ENCODE measurements at regions not wholly inside any gene's neighbourhood (a gene's known extent, or its start where the extent isn't known, plus 50 kb on each side); places are given as distances from the start of the nearest gene placed in this dataset.

DNA sequence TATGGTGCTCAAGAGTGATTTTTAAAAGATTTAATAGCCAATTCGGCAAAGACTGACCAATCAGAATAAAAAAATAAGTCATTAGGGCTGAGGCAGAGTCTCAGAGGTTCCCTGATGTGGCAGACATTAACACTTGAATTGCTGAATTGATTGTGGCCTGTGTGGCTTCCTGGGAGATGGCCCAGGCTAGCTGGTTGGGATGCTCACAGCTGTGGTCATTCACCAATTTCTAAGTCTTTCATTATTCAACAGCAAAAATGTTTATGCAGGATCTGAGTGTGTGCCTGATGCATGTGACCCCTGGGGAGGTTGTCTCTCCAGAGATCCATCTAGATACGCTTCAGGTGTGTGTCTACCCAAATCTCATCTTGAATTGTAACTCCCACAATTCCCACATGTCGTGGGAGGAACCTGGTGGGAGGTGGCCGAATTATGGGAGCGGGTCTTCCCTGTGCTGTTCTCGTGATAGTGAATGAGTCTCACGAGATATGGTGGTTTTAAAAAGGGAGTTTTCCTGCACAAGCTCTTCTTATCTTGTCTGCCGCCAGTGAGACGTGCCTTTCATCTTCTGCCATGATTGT lies 632.6 kb upstream of the SEMA6A start:
- no peaks in the 10 kb centered on the region for H3K4me1 Mint-ChIP-seq
- no peaks in the 10 kb centered on the region for H3K36me3 Mint-ChIP-seq (ENCODE audit: low read depth)
- H3K27ac Mint-ChIP-seq = no peak overlapping the region
- ATAC-seq (no peak), DNase-seq (no peak)
- H3K4me3 Mint-ChIP-seq = no peak overlapping the region
- H3K9me3 ChIP-seq (ENCODE audit: control insufficient read depth, low read length, poor library complexity, severe bottlenecking) = peaks cover 2% of the 10 kb centered on the region
- H3K27me3 Mint-ChIP-seq = no peaks in the 10 kb centered on the region

DNA sequence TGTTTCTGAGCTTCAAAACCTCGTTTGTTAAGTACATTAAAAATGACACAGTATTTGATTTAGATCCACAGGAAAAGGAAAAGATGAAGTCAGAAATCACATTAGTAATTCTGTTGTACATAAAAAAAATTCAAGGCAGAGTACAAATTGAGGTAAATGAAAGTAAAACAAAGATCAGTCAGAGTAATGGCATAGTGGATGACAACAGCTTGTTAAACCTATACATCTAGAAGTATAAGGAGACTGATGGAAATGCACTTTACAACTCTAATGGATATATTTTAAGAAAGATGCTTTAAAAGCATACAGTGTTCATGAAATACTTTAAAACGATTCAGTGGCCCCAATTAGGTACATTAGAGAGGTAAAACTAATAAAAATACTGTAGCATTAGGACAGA lies 631.3 kb upstream of the SEMA6A start:
- Mint-ChIP-seq H3K4me1 (no peaks in the 10 kb centered on the region), H3K4me3 (no peak overlapping the region), H3K36me3 (ENCODE audit: low read depth) (no peaks in the 10 kb centered on the region), H3K27me3 (no peaks in the 10 kb centered on the region), H3K27ac (no peak overlapping the region)
- peaks cover 2% of the 10 kb centered on the region for H3K9me3 ChIP-seq (ENCODE audit: control insufficient read depth, low read length, poor library complexity, severe bottlenecking)
- no peak for DNase-seq
- ATAC-seq = no peak

DNA sequence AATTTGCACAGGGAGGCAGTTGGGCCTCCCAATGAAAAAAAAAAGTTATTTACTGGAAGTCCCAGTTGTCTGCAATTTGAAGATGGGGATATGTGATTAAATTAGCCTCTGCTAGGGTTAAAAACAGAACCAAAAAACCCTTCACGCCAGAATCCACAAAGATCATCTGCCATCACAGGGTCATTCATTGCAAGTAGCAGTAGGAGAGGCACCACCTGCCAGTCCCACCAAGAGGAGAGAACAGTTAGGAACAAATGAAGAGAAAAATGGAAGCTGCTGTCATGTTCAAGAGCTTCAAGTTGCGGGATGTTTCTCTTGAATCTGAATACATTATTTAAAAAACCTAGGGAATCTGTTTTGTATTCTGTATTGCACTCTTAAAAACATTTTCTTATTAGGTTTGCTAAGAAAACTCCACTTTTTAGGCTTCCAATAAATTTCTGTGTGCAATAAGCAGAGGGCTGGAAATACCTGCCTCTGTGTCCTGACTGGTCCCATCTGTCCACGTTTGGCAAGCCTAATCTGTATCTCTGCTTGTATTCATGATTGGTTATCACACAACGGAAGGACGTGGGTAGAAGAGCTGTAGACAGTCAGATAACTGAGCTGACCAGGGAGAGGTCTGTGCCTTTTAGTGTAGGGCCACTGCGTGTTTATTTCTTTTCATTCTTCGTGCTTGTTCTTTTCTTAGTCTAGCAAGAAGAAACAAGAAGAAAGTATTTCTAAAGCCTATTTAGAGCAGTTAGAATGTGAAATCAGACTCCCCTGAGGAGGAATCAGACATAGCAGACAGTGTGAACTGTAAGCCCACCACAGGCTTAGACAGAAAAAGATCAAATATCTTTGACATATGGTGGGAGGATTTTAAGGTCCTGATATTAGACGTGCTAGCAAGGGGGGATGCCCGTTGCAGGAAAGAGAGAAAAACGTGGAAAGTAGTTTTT lies 630.6 kb upstream of the SEMA6A start:
- peaks cover 2% of the 10 kb centered on the region for H3K9me3 ChIP-seq (ENCODE audit: control insufficient read depth, low read length, poor library complexity, severe bottlenecking)
- Mint-ChIP-seq H3K4me3 (no peak overlapping the region), H3K4me1 (no peaks in the 10 kb centered on the region), H3K27ac (no peak overlapping the region), H3K27me3 (no peaks in the 10 kb centered on the region), H3K36me3 (ENCODE audit: low read depth) (no peaks in the 10 kb centered on the region)
- no peak for DNase-seq
- no peak for ATAC-seq

DNA sequence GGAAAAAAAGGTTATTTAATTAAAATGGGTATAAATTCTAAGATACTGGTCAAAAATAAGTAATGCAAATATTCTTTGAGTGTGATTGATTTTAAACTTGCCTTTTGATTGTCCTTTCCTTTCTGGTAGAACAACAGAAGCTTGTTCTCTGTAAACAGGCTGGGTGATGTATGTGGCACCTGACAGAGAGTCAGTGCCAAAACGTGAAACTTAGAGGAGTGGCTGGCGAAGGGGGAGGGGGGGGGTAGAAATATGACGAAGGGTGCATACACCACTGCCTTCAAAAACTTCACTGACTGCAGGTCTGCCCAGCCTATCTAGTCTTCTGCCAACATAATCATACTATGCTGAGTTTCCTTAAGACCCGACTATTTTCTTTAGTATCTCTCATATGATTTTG lies 629.8 kb upstream of the SEMA6A start:
- no peak for ATAC-seq
- DNase-seq = no peak
- Mint-ChIP-seq H3K4me3 (no peak overlapping the region), H3K4me1 (no peaks in the 10 kb centered on the region), H3K36me3 (ENCODE audit: low read depth) (no peaks in the 10 kb centered on the region), H3K27ac (no peak overlapping the region), H3K27me3 (no peaks in the 10 kb centered on the region)
- H3K9me3 ChIP-seq (ENCODE audit: control insufficient read depth, low read length, poor library complexity, severe bottlenecking) = peaks cover 2% of the 10 kb centered on the region

DNA sequence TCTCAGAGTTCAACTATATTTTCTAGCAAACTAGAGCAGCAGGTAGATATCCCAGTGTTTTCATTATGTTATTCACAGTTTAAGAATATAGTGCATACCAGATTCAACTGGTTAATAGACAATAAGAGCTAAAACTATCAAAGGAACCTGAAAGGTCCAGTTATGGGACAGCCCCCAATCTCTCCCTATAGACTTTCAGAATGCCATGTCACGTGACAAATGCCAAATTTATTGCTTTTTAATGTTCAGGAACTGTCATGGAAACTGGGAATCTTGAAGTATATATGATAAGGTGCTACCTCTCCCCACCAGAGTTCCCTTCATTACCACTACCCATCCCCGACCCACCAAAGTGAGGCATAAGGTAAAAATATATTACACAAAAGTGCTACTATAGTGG lies 629.0 kb upstream of the SEMA6A start:
- H3K9me3 ChIP-seq (ENCODE audit: control insufficient read depth, low read length, poor library complexity, severe bottlenecking) = peaks cover 2% of the 10 kb centered on the region
- Mint-ChIP-seq H3K36me3 (ENCODE audit: low read depth) (no peaks in the 10 kb centered on the region), H3K27ac (no peak overlapping the region), H3K4me1 (no peaks in the 10 kb centered on the region), H3K27me3 (no peaks in the 10 kb centered on the region), H3K4me3 (no peak overlapping the region)
- ATAC-seq = no peak
- DNase-seq = no peak

DNA sequence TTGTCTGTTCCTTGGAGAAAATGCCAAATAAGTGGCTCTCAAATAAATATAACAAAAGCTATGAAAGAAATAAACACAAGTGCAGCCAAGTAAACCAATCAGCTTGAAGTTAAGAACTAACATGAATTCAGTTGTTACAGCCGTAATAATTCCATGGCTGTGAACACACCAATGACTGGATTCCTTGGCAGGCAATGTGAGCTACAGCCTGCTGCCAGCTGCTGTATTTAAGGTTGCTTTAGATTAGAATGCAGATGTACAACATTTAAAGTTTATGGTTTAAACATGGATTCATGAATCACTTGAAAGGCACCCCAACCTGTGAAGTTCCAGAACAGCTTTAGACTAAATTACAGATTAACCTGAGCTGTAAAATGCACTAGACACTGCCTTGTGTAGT lies 626.4 kb upstream of the SEMA6A start:
- Mint-ChIP-seq H3K4me1 (no peaks in the 10 kb centered on the region), H3K27me3 (no peaks in the 10 kb centered on the region), H3K36me3 (ENCODE audit: low read depth) (no peaks in the 10 kb centered on the region), H3K4me3 (no peak overlapping the region), H3K27ac (no peak overlapping the region)
- ATAC-seq = no peak
- DNase-seq = no peak
- peaks cover 2% of the 10 kb centered on the region for H3K9me3 ChIP-seq (ENCODE audit: control insufficient read depth, low read length, poor library complexity, severe bottlenecking)

DNA sequence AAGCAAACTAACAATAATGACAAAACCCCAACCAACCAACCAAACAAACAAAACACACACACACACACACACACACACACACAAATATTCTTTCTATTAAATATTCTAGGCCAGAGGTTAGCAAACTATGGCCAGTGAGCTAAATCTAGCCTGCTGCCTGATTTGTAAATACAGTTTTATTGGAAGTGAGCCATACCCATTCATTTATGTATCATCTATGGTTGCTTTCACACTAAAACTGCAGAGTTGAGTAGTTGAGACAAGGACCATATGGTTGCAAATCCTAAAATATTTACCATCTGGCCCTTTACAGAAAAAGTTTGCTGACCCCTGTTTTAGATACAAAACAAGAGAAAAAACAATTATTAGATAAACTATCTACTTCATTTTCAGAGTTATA lies 620.5 kb upstream of the SEMA6A start:
- no peak overlapping the region for H3K27ac Mint-ChIP-seq
- ATAC-seq (no peak), DNase-seq (no peak)
- H3K4me1 Mint-ChIP-seq = no peaks in the 10 kb centered on the region
- no peaks in the 10 kb centered on the region for H3K9me3 ChIP-seq (ENCODE audit: control insufficient read depth, low read length, poor library complexity, severe bottlenecking)
- no peaks in the 10 kb centered on the region for H3K27me3 Mint-ChIP-seq
- H3K36me3 Mint-ChIP-seq (ENCODE audit: low read depth) = no peaks in the 10 kb centered on the region
- H3K4me3 Mint-ChIP-seq = no peak overlapping the region

DNA sequence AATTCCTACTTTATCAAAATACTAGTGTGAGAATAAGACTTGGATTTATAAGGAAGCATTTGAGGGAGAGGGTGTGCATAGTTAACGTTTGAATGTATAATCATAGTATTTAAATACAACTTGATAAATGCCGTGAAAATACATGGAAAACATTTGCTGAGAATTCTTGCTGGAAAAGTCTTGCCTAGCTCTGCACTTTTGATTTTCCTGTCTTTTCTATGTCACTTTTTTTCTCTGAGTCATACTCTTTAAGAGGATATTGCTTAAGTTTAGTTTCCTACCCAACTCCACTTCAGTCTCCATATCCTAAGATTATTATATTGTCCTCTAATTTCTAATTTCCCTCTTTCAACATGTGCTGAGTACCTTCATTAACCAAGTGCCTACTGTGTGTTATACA lies 616.6 kb upstream of the SEMA6A start:
- Mint-ChIP-seq H3K4me1 (no peaks in the 10 kb centered on the region), H3K27ac (no peak overlapping the region), H3K4me3 (no peak overlapping the region), H3K36me3 (ENCODE audit: low read depth) (no peaks in the 10 kb centered on the region), H3K27me3 (no peaks in the 10 kb centered on the region)
- no peaks in the 10 kb centered on the region for H3K9me3 ChIP-seq (ENCODE audit: control insufficient read depth, low read length, poor library complexity, severe bottlenecking)
- DNase-seq (no peak), ATAC-seq (no peak)

DNA sequence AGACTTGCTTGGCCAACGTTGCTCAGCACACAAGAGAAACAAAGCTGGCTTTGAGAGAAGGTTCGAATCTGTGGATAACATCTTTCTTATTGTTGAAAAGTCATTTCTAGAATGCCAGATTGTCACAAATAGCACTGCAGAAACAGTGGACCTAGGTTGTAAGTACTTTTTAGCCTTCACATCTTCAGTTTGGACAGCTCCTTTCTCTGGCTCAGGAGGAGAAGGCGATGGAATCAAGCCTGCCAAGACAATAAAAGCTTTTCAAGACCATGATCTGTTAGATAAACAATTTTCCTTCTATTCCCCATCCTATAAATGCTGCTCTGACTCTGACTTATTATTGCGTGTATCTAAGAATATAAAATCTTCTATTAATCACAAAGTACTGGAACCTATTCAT lies 615.2 kb upstream of the SEMA6A start:
- Mint-ChIP-seq H3K4me3 (no peak overlapping the region), H3K4me1 (no peaks in the 10 kb centered on the region), H3K36me3 (ENCODE audit: low read depth) (no peaks in the 10 kb centered on the region), H3K27me3 (no peaks in the 10 kb centered on the region), H3K27ac (no peak overlapping the region)
- ATAC-seq (no peak), DNase-seq (no peak)
- H3K9me3 ChIP-seq (ENCODE audit: control insufficient read depth, low read length, poor library complexity, severe bottlenecking) = no peaks in the 10 kb centered on the region

DNA sequence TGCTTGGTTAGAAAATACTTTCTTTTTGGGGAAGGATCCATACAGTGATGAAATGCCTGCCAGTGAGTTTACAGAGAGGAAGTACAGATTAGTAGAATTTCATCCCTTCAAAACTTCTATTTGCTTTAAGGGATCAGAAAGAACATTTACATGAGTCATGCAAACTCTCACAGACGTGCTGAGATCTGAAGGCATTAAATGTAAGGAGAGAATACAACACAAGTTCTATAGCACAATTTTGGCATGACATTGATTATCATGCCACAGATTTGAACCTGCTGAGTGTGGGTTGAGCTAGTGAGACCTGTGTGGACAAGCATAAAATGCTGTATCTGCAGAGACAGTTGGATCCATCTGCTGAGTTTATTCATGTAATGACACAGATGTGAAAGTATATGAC lies 613.6 kb upstream of the SEMA6A start:
- DNase-seq (no peak), ATAC-seq (no peak)
- Mint-ChIP-seq H3K4me1 (no peaks in the 10 kb centered on the region), H3K36me3 (ENCODE audit: low read depth) (no peaks in the 10 kb centered on the region), H3K27me3 (no peaks in the 10 kb centered on the region), H3K4me3 (no peak overlapping the region), H3K27ac (no peak overlapping the region)
- H3K9me3 ChIP-seq (ENCODE audit: control insufficient read depth, low read length, poor library complexity, severe bottlenecking) = no peaks in the 10 kb centered on the region

DNA sequence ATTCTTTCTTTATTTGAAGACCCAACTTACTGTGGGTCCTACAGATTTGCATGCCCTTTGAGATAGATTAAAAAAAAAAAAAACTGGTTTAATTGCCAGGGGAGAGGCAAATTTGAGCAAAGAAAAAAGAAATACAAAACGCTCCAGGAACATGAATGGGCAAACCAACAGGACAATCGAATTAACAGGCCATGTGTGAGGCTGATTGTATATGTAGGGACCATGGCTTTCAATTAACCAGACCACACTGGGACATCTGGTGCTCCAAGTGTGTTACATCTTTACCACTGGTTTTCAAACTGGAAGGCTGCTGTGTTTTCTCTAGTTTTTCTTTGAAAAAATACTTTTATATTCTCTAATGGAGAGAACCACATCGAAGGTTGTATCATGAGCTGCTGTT lies 612.1 kb upstream of the SEMA6A start:
- Mint-ChIP-seq H3K4me3 (no peak overlapping the region), H3K27me3 (no peaks in the 10 kb centered on the region), H3K27ac (no peak overlapping the region), H3K36me3 (ENCODE audit: low read depth) (no peaks in the 10 kb centered on the region), H3K4me1 (no peaks in the 10 kb centered on the region)
- DNase-seq = no peak
- ATAC-seq = no peak
- no peaks in the 10 kb centered on the region for H3K9me3 ChIP-seq (ENCODE audit: control insufficient read depth, low read length, poor library complexity, severe bottlenecking)

DNA sequence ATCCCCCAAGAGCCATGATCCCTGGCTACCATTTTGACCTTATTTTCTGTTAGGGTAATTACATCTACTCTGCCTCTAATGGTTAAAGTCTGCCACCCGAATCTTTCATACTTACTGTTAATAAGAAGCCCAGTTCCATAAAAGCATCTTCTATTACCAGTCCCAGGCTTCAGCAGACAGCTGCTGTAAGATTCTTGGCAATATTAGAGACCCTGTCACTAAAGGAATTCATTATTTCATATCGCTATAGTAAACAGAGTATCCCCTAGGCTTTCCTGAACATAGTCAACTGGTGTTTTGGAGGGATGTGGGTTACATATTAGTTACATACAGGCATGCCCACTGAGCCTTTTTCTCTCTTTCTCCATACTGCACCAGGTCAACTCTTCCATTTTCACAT lies 608.7 kb upstream of the SEMA6A start:
- ATAC-seq = no peak
- no peaks in the 10 kb centered on the region for H3K36me3 Mint-ChIP-seq (ENCODE audit: low read depth)
- H3K9me3 ChIP-seq (ENCODE audit: control insufficient read depth, low read length, poor library complexity, severe bottlenecking) = peaks cover 2% of the 10 kb centered on the region
- no peak overlapping the region for H3K27ac Mint-ChIP-seq
- H3K27me3 Mint-ChIP-seq = no peaks in the 10 kb centered on the region
- no peak overlapping the region for H3K4me3 Mint-ChIP-seq
- no peak for DNase-seq
- no peaks in the 10 kb centered on the region for H3K4me1 Mint-ChIP-seq

DNA sequence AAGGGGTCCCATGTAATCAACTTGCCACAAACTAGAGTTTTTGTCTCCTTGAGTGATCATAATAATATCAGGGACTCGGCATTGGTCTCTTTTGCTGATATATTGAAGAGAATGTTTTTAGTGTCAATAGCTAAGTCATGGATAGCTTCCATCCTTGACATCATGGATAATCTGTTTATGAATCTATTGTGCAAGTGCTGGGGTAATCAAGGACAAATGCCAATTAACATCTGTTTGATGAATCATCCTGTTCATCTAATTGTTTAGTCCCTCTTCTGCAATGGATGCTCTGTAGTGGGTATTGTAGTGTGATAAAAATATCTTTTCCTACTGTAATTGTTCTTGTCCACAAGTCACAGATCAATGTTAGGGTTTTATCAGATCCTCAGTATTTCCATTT lies 607.5 kb upstream of the SEMA6A start:
- peaks cover 2% of the 10 kb centered on the region for H3K9me3 ChIP-seq (ENCODE audit: control insufficient read depth, low read length, poor library complexity, severe bottlenecking)
- ATAC-seq (no peak), DNase-seq (no peak)
- no peaks in the 10 kb centered on the region for H3K36me3 Mint-ChIP-seq (ENCODE audit: low read depth)
- no peaks in the 10 kb centered on the region for H3K4me1 Mint-ChIP-seq
- H3K27me3 Mint-ChIP-seq = no peaks in the 10 kb centered on the region
- H3K4me3 Mint-ChIP-seq = no peak overlapping the region
- H3K27ac Mint-ChIP-seq = no peak overlapping the region

DNA sequence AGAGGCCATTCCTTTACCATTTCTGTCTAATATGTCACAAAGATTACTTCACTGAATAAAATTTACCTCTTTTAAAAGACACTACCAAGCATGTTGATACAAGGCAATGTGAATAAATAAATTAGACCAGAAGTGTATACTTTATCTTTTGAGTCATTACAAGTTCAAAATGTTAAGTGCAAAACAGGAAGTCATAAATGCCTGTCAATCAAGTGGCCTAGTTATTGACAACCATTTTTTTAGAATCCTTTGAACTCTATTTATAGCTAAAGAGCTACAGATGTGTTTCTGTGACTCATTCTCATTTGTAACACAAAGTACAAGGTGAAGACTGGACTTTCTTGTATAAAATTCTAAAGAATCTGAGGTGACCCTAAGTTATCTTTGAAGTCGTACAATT lies 602.7 kb upstream of the SEMA6A start:
- peaks cover 2% of the 10 kb centered on the region for H3K9me3 ChIP-seq (ENCODE audit: control insufficient read depth, low read length, poor library complexity, severe bottlenecking)
- H3K36me3 Mint-ChIP-seq (ENCODE audit: low read depth) = no peaks in the 10 kb centered on the region
- no peaks in the 10 kb centered on the region for H3K27me3 Mint-ChIP-seq
- no peak overlapping the region for H3K4me3 Mint-ChIP-seq
- no peaks in the 10 kb centered on the region for H3K4me1 Mint-ChIP-seq
- no peak for DNase-seq
- H3K27ac Mint-ChIP-seq = no peak overlapping the region
- no peak for ATAC-seq

Measured in T-helper 17 cell (primary cell).